K562 (cell line): ENCODE measurements at regions not wholly inside any gene's neighbourhood (a gene's known extent, or its start where the extent isn't known, plus 50 kb on each side); places are given as distances from the start of the nearest gene placed in this dataset.

Experiments
- ATAC-seq: fragments of 200-7000 bp; cut with Tn5 transposase; 3 replicates; pipeline ENCODE4 v1.9.1; 2020; ENCODE audit warnings: moderate library complexity
- BruUV-seq: library from RNA; stranded (reverse); fragments of 400-500 nt; replicated peaks from 2 replicates; lab custom pipeline; 2021; lab: Mats Ljungman, UMichigan
- CTCF ChIA-PET: fragments of 300-600 bp; formaldehyde crosslinking; extraction: SDS; loops from one replicate; lab custom pipeline; 2021; ENCODE audit warnings: low intra/inter-chr PET ratio; lab: Yijun Ruan, JAX
- POLR2A ChIA-PET: fragments of 300-600, 350-650 bp; sonication (Branson Sonifier 250); formaldehyde crosslinking; extraction: SDS; loops from one replicate; lab custom pipeline; 2021; ENCODE audit warnings: antibody characterized with exemption, inconsistent platforms; lab: Yijun Ruan, JAX
- DNase-seq, 4 experiments: peaks; one replicate each; pipeline versions ENCODE4 v3.0.0 to v3.0.0-alpha.2; 2011 to 2018; ENCODE audit warnings: low spot score in 3 of 4, mixed read lengths in 3 of 4; ENCODE audit errors: extremely low read depth in 1 of 4
- FAIRE-seq: peaks from 2 replicates; lab custom pipeline; 2011; peaks lifted over from hg19 to GRCh38; lab: Jason Lieb, UNC
- H2AFZ ChIP-seq: 2 replicates; pipeline ENCODE4 v1.6.0; 2011; ENCODE audit warnings: low read depth, low read length, control low read depth, inconsistent platforms
- H3K27ac ChIP-seq: fragments of 200-600 bp; 3 replicates; pipeline ENCODE4 v1.8.0; 2011; ENCODE audit warnings: low read depth, mild to moderate bottlenecking, control low read depth, inconsistent platforms, low read length, moderate library complexity, mixed read lengths; ENCODE audit errors: extremely low read depth
- H3K27me3 ChIP-seq, 2 experiments: fragments of 300-600 bp in 1 of 2; 2 replicates in 1 of 2; 3 replicates in 1 of 2; pipeline versions ENCODE4 v1.6.0 to v1.8.0; 2011; ENCODE audit warnings: inconsistent platforms in 2 of 2, low read length in 2 of 2, mild to moderate bottlenecking in 1 of 2, mixed read lengths in 1 of 2, moderate library complexity in 1 of 2; ENCODE audit not compliant: control insufficient read depth in 2 of 2, insufficient read depth in 2 of 2
- H3K36me3 ChIP-seq: fragments of 300-600 bp; 3 replicates; pipeline ENCODE4 v1.8.0; 2011; ENCODE audit warnings: mild to moderate bottlenecking, low read length, inconsistent platforms; ENCODE audit not compliant: control insufficient read depth, insufficient read depth
- H3K4me1 ChIP-seq, 2 experiments: fragments of 200-600 bp in 1 of 2; replicated peaks in 1 of 2; 2 replicates in 1 of 2; 3 replicates in 1 of 2; pipeline versions ENCODE4 v1.5.1 to v1.8.0; 2011; ENCODE audit warnings: inconsistent platforms in 2 of 2, low read length in 2 of 2, mild to moderate bottlenecking in 1 of 2, mixed read lengths in 1 of 2, moderate library complexity in 1 of 2; ENCODE audit not compliant: control insufficient read depth in 2 of 2, insufficient read depth in 2 of 2
- H3K4me2 ChIP-seq: 2 replicates; pipeline ENCODE4 v1.6.1; 2011; ENCODE audit warnings: low read length, control low read depth, inconsistent platforms, mixed read lengths; ENCODE audit not compliant: insufficient read depth
- H3K4me3 ChIP-seq: fragments of 200-600 bp; sonication (generic), shearing (Covaris generic); 2 replicates; pipeline ENCODE4 v1.5.1; 2016; ENCODE audit warnings: control low read depth, inconsistent platforms
- H3K79me2 ChIP-seq: fragments of 200-600 bp; 3 replicates; pipeline ENCODE4 v1.8.0; 2011; ENCODE audit warnings: low read length, inconsistent platforms; ENCODE audit not compliant: control insufficient read depth, insufficient read depth
- H3K9ac ChIP-seq, 2 experiments: 2 replicates each; pipeline versions ENCODE4 v1.6.0 to v1.6.1; 2011; ENCODE audit warnings: low read depth in 2 of 2, low read length in 2 of 2, control low read depth in 1 of 2, inconsistent platforms in 1 of 2, mild to moderate bottlenecking in 1 of 2, mixed read lengths in 1 of 2; ENCODE audit not compliant: insufficient read depth in 1 of 2
- H3K9me1 ChIP-seq: one replicate; pipeline ENCODE4 v1.6.0; 2011; ENCODE audit warnings: inconsistent platforms, mild to moderate bottlenecking, low read length, moderate library complexity; ENCODE audit not compliant: control insufficient read depth, insufficient read depth
- H3K9me3 ChIP-seq: replicated peaks from 2 replicates; pipeline ENCODE4 v1.5.1; 2011; ENCODE audit warnings: low read depth, low read length, inconsistent platforms; ENCODE audit not compliant: control insufficient read depth, insufficient read depth
- H4K20me1 ChIP-seq: replicated peaks from 2 replicates; pipeline ENCODE4 v1.6.1; 2011; ENCODE audit warnings: low read length, inconsistent platforms, mixed read lengths; ENCODE audit not compliant: control insufficient read depth, insufficient read depth
- BRD4 ChIP-seq: fragments of 200-600 bp; sonication (generic); IDR thresholded peaks from 2 replicates; pipeline ENCODE4 v1.6.1; 2017; ENCODE audit warnings: inconsistent platforms
- CBX8 ChIP-seq: fragments of 200-600 bp; sonication (generic); IDR thresholded peaks from 2 replicates; pipeline ENCODE4 v1.6.1; 2012; ENCODE audit warnings: borderline replicate concordance, mixed run types, low read depth, mild to moderate bottlenecking, moderate library complexity, mixed read lengths, low read length, control low read depth, inconsistent platforms; ENCODE audit not compliant: poor library complexity, severe bottlenecking; ENCODE audit errors: extremely low read depth
- GABPB2 ChIP-seq: fragments of 250-450 bp; sonication (Bioruptor Pico); conservative IDR thresholded peaks from 2 replicates; pipeline ENCODE4 v1.5.1; 2021; ENCODE audit warnings: mild to moderate bottlenecking
- HMBOX1 ChIP-seq: sonication (generic); IDR thresholded peaks from 2 replicates; pipeline ENCODE4 v1.6.1; 2016
- HNRNPH1 ChIP-seq: fragments of 200-400 bp; formaldehyde crosslinking; optimal IDR thresholded peaks from 2 replicates; pipeline ENCODE3; 2017; ENCODE audit warnings: low read depth, mild to moderate bottlenecking, low read length, moderate library complexity
- PTTG1 ChIP-seq: fragments of 450-650 bp; IDR thresholded peaks from 2 replicates; pipeline ENCODE4 v1.6.1; 2016; ENCODE audit warnings: low read depth, mild to moderate bottlenecking, missing genetic modification characterization, missing compliant biosample characterization
- XRCC3 ChIP-seq: fragments of 450-650 bp; IDR thresholded peaks from 2 replicates; pipeline ENCODE4 v1.6.1; 2017; ENCODE audit warnings: mild to moderate bottlenecking, moderate library complexity
- ZBTB9 ChIP-seq: fragments of 450-650 bp; formaldehyde crosslinking; IDR thresholded peaks from 2 replicates; pipeline ENCODE4 v1.4.0; 2020; ENCODE audit warnings: mild to moderate bottlenecking, moderate library complexity
- WGBS: fragments of 100-300 bp; shearing (Covaris generic); methylation state at CpG from one replicate; pipeline ENCODE4 v1.1.6; 2016; ENCODE audit warnings: low coverage, mixed read lengths; ENCODE audit not compliant: insufficient coverage; ENCODE audit errors: missing lambda C conversion rate; 5-methylcytosine and 5-hydroxymethylcytosine counted together
- in situ Hi-C: fragments of 300-500 bp; cut with MboI; formaldehyde crosslinking; loops from 4 replicates; pipeline ENCODE4 v1.15.0; 2018; ENCODE audit warnings: inconsistent platforms, mixed read lengths
- intact Hi-C: fragments of 100-400 bp; cut with micrococcal nuclease; formaldehyde crosslinking; loops from 2 replicates; pipeline ENCODE4 v1.14.2; 2022

GRCh38 chr15:31268911-31269784 is 57.5 kb upstream of the KLF13 start:
- Histone ChIP-seq H3K4me1 (peaks cover 0 to 26% of the 10 kb centered on the region in 2 experiments; a peak in 2 of 5 replicates), H4K20me1 (no peaks in the 10 kb centered on the region), H3K27ac (no peak overlapping the region), H3K9me1 (no peaks in the 10 kb centered on the region), H3K9me3 (no peaks in the 10 kb centered on the region), H3K4me2 (no peak overlapping the region), H2AFZ (no peak overlapping the region), H3K27me3 (peaks cover 0 to 16% of the 10 kb centered on the region in 2 experiments; a peak in 2 of 5 replicates), H3K4me3 (no peak overlapping the region), H3K36me3 (no peaks in the 10 kb centered on the region), H3K79me2 (no peaks in the 10 kb centered on the region), H3K9ac (no peak overlapping the region)
- in situ Hi-C loops: no loop called here
- intact Hi-C loops: no loop called here
- ChIA-PET POLR2A (interaction anchor here (0.7 kb wide), 1 partner anchor 47 kb away, joined by 3 read pairs; no protein-coding TSS in a partner anchor), CTCF (no interaction called here)
- 4% methylated on average over 11 of the region's 11 CpGs for WGBS
- FAIRE-seq: no peak
- no TSS peak for BruUV-seq
- no peak for DNase-seq
- TF ChIP-seq PTTG1: no peak
- ATAC-seq: no peak

- in situ Hi-C loops (no loop called here), intact Hi-C loops (no loop called here)
- POLR2A ChIA-PET: interaction anchor here (0.6 kb wide), 1 partner anchor 56 kb away, joined by 3 read pairs; no protein-coding TSS in a partner anchor
- FAIRE-seq (no peak), ATAC-seq (no peak), DNase-seq (no peak)
- BruUV-seq: no TSS peak
- Histone ChIP-seq H2AFZ (0 out of 2 replicates have a peak overlapping the region, but pooled peaks have one; percentile 44), H3K4me1 (peaks cover 0 to 20% of the 10 kb centered on the region in 2 experiments; a peak in 2 of 5 replicates), H3K4me2 (no peak overlapping the region), H3K27me3 (peaks cover 0 to 21% of the 10 kb centered on the region in 2 experiments; a peak in 2 of 5 replicates), H3K4me3 (no peak overlapping the region), H3K27ac (no peak overlapping the region), H3K9ac (no peak overlapping the region), H4K20me1 (no peaks in the 10 kb centered on the region), H3K36me3 (no peaks in the 10 kb centered on the region), H3K9me3 (no peaks in the 10 kb centered on the region), H3K79me2 (no peaks in the 10 kb centered on the region), H3K9me1 (no peaks in the 10 kb centered on the region)
- CTCF ChIA-PET: interaction anchor here (0.7 kb wide), 1 partner anchor 197 kb away, joined by 3 read pairs; no protein-coding TSS in a partner anchor
- WGBS: 4% methylated on average over 5 of the region's 5 CpGs
- TF ChIP-seq HNRNPH1 (no peak), GABPB2 (no peak), CBX8 (no peak), ZBTB9 (CRISPR knock-in tag) (no peak), BRD4 (no peak), HMBOX1 (no peak), XRCC3 (no peak)
Measured at GRCh38 chr15:31269816-31270575, 56.6 kb upstream of the KLF13 start.
